HCT116 (cell line): ENCODE measurements at regions not wholly inside any gene's neighbourhood (a gene's known extent, or its start where the extent isn't known, plus 50 kb on each side); places are given as distances from the start of the nearest gene placed in this dataset.

ENCODE experiments used
- EGR1 ChIP-seq: IDR thresholded peaks from 2 replicates; pipeline ENCODE4 v1.6.1; 2012; ENCODE audit warnings: low read depth
- EZH2 ChIP-seq: fragments of 200-600 bp; sonication (generic); IDR thresholded peaks from 2 replicates; pipeline ENCODE4 v1.6.1; 2017; ENCODE audit warnings: antibody characterized with exemption, mixed run types
- FOSL1 ChIP-seq: IDR thresholded peaks from 2 replicates; pipeline ENCODE4 v1.6.1; 2012; ENCODE audit warnings: low read depth
- POLR2A ChIP-seq: IDR thresholded peaks from 2 replicates; pipeline ENCODE4 v1.7.0; 2011; ENCODE audit warnings: borderline replicate concordance; ENCODE audit not compliant: insufficient read depth, insufficient read length; ENCODE audit errors: extremely low read depth
- POLR2AphosphoS5 ChIP-seq: IDR thresholded peaks from 2 replicates; pipeline ENCODE4 v1.6.1; 2011; ENCODE audit warnings: mild to moderate bottlenecking, low read depth, low read length, moderate library complexity
- RAD21 ChIP-seq: IDR thresholded peaks from 2 replicates; pipeline ENCODE4 v1.6.1; 2012; ENCODE audit warnings: low read depth, mild to moderate bottlenecking
- SP1 ChIP-seq: IDR thresholded peaks from 2 replicates; pipeline ENCODE4 v1.6.1; 2012; ENCODE audit warnings: low read depth
- YY1 ChIP-seq: IDR thresholded peaks from 2 replicates; pipeline ENCODE4 v1.6.1; 2011; ENCODE audit warnings: low read length, low read depth, moderate library complexity, mild to moderate bottlenecking; ENCODE audit not compliant: insufficient replicate concordance; ENCODE audit errors: extremely low read depth
- TF ChIP-seq, protein P1 (sequence below), 3 experiments: fragments of 200-600 bp in 1 of 3; sonication (generic) in 1 of 3; IDR thresholded peaks in 2 of 3; conservative IDR thresholded peaks in 1 of 3; 2 replicates each; pipeline ENCODE4 v1.5.1; 2012 to 2017; ENCODE audit warnings: low read depth in 2 of 3, low read length in 2 of 3, antibody characterized with exemption in 1 of 3, borderline replicate concordance in 1 of 3, control low read depth in 1 of 3, mild to moderate bottlenecking in 1 of 3, mixed read lengths in 1 of 3, mixed run types in 1 of 3, moderate library complexity in 1 of 3; ENCODE audit not compliant: insufficient read depth in 1 of 3
- TF ChIP-seq, protein P2 (sequence below): IDR thresholded peaks from 2 replicates; pipeline ENCODE4 v1.6.1; 2012
- TF ChIP-seq, protein P3 (sequence below): IDR thresholded peaks from 2 replicates; pipeline ENCODE4 v1.6.1; 2012
- TF ChIP-seq, protein P4 (sequence below): IDR thresholded peaks from 2 replicates; pipeline ENCODE4 v1.6.1; 2012; ENCODE audit warnings: low read depth

DNA sequence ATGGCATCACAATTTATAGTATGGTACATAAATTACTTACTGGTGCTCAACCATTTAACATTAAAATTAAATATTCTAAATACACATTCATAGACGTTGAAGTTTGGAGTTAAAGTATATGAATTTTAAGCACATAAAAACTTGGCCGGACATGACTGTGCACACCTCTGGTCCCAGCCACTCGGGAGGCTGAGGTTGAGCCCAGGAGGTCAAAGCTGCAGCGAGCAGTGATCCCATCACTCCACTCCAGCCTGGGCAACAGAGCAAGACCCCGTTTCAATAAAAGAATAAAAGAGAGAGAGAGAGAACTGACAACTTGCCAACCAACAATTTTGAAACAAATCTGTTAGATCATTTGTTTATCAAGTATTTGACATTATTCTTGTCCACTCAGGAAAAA, 943.3 kb upstream of the KCND2 start:
- TF ChIP-seq POLR2A (no peak), EGR1 (no peak), POLR2AphosphoS5 (no peak), EZH2 (no peak), SP1 (no peak), FOSL1 (no peak), RAD21 (no peak), YY1 (no peak)
- TF ChIP-seq, protein P1, sequence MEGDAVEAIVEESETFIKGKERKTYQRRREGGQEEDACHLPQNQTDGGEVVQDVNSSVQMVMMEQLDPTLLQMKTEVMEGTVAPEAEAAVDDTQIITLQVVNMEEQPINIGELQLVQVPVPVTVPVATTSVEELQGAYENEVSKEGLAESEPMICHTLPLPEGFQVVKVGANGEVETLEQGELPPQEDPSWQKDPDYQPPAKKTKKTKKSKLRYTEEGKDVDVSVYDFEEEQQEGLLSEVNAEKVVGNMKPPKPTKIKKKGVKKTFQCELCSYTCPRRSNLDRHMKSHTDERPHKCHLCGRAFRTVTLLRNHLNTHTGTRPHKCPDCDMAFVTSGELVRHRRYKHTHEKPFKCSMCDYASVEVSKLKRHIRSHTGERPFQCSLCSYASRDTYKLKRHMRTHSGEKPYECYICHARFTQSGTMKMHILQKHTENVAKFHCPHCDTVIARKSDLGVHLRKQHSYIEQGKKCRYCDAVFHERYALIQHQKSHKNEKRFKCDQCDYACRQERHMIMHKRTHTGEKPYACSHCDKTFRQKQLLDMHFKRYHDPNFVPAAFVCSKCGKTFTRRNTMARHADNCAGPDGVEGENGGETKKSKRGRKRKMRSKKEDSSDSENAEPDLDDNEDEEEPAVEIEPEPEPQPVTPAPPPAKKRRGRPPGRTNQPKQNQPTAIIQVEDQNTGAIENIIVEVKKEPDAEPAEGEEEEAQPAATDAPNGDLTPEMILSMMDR (IDR thresholded peaks at IDR 0.05 in 2 of 3, conservative IDR thresholded peaks at IDR 0.05 in 1 of 3; ENCODE audit: borderline replicate concordance in 1 of 3, insufficient read depth in 1 of 3, low read depth in 2 of 3, low read length in 2 of 3) = no peak
- TF ChIP-seq, protein P2, sequence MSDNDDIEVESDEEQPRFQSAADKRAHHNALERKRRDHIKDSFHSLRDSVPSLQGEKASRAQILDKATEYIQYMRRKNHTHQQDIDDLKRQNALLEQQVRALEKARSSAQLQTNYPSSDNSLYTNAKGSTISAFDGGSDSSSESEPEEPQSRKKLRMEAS = no peak
- TF ChIP-seq, protein P3, sequence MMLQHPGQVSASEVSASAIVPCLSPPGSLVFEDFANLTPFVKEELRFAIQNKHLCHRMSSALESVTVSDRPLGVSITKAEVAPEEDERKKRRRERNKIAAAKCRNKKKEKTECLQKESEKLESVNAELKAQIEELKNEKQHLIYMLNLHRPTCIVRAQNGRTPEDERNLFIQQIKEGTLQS = no peak
- TF ChIP-seq, protein P4, sequence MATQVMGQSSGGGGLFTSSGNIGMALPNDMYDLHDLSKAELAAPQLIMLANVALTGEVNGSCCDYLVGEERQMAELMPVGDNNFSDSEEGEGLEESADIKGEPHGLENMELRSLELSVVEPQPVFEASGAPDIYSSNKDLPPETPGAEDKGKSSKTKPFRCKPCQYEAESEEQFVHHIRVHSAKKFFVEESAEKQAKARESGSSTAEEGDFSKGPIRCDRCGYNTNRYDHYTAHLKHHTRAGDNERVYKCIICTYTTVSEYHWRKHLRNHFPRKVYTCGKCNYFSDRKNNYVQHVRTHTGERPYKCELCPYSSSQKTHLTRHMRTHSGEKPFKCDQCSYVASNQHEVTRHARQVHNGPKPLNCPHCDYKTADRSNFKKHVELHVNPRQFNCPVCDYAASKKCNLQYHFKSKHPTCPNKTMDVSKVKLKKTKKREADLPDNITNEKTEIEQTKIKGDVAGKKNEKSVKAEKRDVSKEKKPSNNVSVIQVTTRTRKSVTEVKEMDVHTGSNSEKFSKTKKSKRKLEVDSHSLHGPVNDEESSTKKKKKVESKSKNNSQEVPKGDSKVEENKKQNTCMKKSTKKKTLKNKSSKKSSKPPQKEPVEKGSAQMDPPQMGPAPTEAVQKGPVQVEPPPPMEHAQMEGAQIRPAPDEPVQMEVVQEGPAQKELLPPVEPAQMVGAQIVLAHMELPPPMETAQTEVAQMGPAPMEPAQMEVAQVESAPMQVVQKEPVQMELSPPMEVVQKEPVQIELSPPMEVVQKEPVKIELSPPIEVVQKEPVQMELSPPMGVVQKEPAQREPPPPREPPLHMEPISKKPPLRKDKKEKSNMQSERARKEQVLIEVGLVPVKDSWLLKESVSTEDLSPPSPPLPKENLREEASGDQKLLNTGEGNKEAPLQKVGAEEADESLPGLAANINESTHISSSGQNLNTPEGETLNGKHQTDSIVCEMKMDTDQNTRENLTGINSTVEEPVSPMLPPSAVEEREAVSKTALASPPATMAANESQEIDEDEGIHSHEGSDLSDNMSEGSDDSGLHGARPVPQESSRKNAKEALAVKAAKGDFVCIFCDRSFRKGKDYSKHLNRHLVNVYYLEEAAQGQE = no peak
